Stimulated activated CD8-positive, alpha-beta memory T cell treated with anti-CD3 and anti-CD28 coated beads, Interleukin-12 subunit alpha, Interleukin-12 subunit beta, amount 100 ng/mL, for 4 hours (primary cell): ENCODE measurements at regions not wholly inside any gene's neighbourhood (a gene's known extent, or its start where the extent isn't known, plus 50 kb on each side); places are given as distances from the start of the nearest gene placed in this dataset.

Experiments used
- DNase-seq: peaks from one replicate; pipeline ENCODE4 v3.0.0-alpha.2; 2020; ENCODE audit warnings: low read depth

DNA sequence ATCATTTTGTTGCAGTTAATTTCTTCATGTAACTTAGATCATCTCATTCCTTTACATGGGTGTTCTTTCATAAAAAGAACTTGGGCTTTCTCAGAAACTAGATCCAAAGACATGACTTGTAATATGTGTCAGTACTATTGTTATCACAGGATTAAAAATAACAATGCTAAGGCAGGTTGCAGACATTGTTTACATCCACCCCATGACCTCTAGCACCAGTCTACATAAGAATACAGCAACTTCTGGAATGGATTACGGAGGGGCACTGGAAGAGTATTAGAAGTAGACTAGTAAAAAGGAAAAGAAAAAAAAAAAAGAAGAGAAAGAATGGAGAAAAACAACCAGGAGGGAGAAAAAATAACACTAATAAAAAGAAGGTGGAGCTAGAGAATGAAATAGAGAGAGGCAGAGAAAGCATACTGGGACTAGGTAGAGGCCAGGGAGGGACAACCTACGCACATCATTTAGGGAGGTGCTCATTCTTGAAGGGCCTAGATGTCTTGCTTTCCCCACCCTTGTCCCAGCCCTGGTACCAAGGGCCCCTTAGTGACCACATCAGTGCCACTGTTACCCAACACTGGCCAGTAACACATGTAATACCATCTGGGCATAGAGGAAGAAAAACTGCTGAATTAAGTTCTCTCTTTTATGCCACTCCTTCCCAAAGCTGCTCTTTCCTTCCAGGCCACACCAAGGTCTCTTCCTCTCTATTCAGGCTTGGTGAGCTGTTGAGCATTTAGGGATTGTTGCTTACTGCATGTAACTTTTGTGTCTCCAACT lies 70.6 kb upstream of the KLF7 start:
- DNase-seq: no peak

DNA sequence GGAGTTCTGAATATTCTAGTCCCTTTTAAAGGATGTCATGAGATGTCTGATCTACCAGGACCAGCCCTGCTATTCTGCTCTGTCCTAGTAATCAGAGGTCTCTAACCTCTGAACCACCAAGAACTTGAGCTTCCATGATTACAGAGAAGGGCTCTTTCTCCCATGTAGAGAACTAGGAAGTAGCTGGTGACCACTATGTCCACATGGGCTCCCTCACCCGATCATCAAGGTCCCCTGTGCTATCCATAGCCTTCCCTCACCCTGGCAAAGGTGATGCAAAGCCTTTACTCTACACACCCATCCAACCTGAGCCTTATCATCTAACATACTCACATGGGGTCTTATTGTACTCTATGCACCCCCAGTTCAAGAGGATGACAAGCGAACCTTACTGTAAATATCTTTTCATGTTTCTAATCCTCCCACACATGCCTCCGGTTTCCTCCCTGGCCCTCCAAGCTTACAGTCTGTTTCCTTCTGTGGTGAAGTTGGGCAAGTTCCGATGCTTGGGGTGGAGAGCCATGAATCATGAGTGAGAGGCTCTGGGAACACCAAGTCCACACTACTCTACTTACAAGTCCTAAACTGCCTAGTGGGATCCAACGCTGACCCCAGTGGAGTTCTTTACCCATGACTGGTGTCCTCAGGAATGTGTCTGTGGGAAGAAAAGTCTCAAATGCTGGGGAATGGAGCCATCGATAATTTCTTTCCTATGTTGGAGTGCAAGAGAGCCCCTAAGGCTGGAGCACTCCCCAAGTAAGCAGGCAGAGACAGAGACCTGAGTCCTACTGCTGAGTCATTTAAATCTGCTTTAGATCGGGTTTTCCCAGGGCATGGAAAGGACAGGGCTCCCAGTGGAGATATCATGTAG lies 73.3 kb upstream of the KLF7 start:
- no peak for DNase-seq

DNA sequence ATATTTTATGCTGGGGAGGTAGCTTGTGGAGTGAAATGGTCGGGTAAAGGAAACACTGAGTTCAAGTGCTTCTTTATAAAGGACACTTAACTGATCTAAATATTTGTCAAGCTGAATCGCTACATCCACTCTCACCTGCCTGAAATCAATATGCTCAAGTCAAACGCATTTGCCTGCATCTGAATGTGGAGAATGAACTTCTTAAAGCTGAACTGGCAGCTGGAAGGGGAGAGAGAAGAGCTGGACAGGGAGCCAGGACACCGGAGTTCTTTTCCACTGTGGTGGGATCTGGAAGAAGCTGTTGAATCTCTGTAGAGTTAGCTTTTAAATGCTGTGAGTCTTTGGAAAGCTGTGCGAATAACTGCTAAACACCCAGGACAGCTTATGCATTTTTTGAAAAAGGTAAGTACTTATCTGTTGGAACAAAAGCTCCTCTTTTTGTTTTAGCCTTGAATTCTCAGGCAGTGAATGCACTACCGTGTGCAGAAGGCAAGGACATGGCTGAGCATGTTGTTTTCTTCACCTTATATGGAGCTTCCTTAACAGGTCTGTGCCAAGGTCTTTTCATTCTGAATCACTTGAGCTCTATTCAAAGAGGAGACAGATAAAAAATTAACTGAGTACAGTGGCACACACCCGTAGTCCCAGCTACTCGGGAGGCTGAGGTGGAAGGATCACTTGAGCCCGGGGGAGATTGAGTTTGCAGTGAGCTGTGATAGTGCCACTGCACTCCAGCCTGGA lies 74.2 kb upstream of the KLF7 start:
- DNase-seq: no peak

DNA sequence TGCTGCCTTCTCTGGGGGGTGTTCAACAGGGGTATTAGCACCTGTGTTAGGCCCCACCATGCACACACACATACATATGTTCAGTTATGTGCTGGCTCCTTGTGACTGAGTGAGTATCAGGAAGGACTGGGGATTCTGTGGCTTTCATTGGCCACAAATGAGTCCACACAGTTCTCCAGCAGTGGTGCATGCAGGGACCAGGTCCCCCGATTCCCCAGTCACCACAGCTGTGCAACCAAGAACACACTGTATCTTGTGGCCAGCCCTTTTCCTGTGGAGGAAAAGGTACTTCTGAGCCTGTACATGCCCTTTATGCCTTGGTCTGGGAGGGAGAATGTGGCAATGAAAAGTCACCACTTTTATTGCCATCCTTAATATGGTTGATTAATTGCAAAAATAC lies 74.9 kb upstream of the KLF7 start:
- no peak for DNase-seq

DNA sequence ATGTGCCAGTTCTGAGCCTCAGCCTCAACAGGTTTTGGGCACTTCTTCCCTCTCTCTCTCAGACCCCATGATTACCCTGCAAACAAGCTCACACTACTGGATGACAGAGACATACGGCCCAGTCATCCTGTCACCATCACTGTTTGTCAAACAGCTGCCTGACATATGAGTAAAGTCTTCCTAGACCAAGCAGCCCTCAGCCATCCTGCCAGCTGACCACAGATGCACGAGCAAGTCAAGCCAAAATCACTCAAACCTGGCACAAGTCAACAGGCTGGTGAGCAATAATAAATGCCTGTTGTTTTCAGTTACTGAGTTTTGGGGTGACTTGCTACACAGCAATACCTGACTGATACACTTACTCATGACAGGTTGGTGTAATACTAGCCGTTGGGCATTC lies 75.5 kb upstream of the KLF7 start:
- DNase-seq: no peak

DNA sequence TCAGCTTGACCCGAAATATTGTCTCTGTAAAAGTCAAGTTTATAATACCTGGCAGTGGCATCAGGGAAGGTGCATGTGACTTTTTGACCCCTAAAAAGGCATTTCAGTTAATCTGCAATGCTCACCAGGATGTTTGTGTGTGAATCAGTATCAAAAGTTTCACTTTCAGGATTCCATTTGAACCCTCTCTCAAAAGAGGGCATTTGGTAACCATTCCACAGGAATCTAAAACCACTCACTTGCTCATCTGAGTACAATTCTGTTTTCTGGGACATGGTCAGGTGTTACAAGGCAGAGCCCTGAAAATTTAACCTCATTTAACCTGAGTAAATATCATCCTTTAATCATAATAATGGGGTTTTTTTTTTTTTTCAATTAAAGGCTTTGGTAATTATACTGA lies 77.9 kb upstream of the KLF7 start:
- DNase-seq: no peak

DNA sequence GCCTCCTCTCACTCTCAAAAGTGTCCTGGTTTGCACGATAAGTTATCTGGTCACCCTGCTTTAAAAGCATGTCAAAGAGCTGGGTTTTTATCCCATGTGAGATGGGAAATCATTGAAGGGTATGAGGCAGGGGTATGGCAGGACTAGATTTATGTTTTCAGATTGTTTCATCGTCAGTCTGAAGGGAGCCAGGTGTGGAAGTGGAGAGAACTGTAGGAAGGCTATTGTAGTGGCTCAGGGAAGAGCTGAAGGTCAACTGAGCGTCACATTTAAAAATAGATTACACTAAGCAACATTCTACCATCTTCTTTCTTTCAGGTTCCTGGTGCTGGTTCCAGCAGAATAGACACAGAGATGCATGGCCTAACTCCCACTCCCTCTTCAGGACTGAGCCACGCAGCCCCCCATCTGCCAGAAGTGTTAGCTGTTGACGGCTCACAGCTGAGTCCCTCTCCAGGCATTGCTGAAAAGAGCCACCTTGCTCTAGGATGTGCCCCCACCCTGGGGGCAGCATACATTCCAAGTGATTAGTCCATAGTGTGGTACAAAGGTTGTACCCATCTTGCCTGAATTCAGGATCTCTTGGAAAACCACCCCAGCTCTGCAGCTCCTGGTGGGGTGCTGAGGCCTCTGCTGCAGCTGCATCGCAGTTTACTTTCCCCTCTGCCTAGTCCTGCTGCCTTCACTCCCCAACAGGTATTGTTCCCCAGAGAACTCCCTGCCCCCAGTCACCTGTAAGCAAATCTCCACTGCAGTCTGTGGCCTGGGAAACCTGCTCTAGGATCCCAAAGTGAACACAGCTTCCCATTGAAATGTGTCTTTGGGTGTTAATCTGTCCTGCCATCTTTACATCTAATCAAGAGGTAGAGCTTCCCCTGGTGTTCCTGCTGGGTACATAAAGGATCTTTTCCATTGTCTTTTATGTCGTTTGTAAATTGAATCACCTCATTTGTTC lies 79.5 kb upstream of the KLF7 start:
- DNase-seq: no peak

DNA sequence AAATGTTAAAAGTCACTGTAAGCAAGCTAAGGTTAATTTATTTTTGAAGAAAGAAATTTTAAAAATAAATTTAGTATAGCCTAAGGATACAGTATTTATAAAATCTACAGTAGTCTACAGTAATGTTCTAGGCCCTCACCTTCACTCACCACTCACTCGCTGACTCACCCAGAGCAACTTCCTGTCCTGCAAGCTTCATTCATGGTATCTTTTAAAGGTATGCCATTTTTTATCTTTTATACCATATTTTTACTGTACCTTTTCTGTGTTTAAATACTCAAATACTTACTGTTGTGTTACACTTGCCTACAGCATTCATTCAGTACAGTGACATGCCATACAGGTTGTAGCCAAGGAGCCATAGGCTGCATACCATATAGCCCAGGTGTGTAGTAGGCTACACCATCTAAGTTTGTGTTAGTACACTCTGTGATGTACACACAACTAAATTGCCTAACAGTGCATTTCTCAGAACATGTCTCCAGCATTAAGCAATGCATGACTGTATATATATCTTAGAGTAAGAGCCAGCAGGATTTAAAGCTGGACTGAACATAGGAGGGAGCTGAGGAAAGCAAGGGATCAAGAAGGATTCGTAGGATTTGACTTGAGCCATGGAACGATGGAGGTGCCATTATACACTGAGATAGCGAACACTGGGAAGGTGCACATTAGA lies 83.1 kb upstream of the KLF7 start:
- DNase-seq: no peak

DNA sequence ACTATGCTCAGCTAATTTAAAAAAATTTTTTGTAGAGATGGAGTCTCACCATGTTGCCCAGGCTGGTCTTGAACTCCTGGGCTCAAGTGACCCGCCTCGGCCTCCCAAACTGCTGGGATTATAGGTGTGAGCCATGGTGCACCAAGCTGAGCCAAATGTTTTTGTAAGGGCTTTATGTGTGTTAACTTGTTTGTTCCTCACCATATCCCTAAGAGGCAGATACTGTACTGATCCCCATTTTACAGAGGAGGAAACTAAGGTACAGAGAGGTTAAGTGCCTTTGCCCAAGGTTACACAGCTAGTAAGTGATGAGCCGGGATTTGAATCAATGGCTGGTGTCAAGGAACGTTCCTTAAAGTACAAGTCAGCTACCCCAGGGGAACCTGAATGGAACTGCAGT lies 85.3 kb upstream of the KLF7 start:
- no peak for DNase-seq

DNA sequence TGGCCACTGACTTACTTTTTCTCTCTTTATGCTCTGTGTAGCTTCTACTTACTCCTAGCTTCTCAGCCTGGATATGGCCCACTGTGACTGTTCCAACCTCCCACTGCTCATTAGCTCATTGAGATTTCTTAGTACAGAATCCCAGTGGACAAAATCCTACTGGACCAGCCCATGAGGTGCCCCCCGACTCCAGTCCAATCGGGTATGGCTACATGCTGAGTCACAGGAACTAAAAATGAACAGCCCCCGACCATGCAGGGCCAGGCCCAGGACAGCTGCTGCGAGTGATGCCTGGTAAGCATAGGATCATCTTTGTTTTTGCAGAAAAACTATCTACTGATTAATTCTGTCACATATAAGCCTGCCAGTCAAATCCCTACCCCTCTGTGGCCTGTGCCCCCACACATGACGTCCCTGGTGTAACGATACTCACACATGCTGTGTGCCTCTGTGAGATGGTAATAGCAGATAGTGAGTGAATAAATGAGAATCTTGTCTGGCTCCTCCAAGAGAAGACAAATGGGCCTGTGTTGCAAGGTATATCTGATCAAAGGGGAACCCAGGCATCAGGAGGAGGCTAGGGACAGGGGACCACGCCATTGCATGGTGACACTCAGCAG lies 85.9 kb upstream of the KLF7 start:
- DNase-seq: no peak

DNA sequence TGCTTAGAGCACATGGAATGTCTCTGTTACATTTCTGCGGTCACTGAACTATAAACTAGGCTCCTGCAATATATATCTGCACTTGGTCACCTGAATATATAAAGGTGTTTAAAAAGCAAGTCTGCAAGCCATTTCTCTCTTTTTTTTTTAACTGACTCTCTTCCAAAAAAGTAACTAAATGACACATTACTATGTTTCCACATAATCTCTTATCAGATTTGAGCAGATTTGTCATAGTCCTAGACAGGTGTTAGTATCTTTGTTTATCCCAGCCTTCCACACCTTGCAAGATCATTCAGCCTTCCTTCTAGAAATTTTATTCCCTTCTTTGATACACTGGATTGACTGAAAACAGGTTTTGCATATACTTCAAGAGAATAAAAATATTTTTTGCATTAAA lies 86.7 kb upstream of the KLF7 start:
- DNase-seq: no peak

DNA sequence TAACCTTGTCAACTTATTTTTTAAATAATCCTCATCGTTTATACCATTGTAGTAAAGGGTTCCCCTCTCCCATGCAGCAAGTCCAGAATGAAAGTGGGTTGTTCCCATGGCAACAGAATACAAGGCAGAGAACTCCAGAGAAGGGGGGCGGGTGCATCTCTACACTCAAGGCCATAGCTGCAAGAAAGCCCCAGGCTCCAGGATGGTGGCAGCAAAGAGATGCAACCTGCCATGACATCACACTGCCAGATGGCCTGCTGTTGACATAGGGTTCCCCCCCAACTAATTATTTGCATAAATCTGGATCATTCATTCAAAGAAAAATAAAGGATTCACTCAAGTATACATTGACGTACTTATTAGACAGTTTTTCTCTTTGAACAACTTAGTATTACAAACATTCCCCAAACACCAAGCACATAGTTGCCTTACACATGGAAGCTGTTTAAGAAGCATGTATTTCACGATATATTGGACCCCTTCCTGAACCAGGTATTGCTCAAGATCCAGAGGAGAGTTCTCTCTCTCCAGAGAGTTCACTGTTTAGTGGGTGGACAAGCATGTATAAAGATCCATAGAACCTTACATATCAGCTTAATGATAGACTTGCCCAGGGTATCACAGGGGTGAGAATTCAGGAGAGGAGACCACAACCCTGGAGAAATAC lies 87.4 kb upstream of the KLF7 start:
- no peak for DNase-seq

DNA sequence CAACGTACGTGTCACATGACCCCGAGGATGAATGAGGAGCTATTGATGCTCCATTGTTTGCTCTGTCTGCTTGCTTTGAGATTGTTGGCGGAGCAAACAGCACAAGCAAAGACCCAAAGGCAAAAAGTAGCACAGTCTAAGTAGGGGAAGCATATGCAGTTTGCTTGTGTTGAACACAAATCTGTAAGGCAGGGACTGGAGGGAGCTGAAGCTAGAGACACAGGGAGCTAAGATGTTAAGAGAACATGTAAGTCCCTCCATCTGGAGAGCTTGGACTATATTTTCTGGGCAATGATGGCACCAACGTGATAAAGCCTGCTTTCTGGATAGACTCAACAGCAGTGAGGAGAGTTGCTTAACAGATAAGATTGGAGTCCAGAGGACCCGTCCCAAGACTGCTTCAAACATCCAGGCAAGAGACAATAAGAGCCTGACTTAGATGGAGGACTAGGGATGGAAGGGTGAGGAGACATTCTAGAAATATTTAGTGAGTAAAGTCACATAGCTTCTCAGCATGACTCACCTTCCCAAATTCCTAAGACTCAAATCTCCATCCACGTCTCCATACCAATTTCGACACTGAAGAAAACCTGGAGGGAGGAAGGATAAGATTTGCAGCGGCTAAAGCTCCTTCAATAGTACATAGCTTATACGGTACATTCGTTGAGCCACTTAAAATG lies 88.1 kb upstream of the KLF7 start:
- DNase-seq: no peak

DNA sequence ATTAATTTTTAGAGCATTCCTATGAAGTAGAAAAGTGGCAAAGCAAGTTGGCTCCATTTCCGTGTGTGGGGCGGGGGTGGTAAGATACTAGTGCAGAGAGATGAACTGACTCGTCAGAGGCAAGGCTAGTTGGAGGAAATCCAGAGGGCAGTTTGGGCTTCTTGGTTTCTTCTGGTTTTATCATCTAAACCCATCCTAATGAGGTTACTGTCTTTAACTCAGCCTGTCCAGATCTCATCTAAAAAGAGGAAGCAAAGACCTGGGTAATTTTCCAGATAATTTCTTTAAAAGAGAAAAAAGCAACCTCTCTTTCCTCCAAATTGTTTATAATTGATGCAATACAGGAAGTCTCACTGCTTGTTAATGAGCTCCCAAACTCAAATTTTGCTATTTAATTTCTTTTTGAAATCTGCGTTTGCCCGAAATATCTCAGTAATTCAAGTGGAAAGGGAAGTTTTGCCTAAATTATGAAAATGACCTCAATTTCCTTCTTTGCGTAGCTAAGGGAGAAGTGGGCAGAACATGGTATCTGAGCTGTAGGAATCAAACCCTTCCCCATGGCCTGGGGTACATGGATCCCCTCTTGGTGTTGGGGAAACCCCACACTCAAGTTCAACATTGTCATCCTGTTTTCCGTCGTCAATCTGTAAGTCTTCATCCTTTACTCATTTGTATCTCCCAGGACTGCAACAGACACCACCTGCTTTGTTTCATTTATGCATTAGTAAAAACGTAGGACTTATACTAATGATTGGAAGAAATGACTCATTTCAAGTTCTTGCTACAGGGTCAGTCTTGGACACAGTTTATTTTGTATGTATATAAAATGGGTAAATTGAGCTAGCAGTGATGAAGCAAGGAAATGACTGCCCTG lies 89.1 kb upstream of the KLF7 start:
- no peak for DNase-seq

DNA sequence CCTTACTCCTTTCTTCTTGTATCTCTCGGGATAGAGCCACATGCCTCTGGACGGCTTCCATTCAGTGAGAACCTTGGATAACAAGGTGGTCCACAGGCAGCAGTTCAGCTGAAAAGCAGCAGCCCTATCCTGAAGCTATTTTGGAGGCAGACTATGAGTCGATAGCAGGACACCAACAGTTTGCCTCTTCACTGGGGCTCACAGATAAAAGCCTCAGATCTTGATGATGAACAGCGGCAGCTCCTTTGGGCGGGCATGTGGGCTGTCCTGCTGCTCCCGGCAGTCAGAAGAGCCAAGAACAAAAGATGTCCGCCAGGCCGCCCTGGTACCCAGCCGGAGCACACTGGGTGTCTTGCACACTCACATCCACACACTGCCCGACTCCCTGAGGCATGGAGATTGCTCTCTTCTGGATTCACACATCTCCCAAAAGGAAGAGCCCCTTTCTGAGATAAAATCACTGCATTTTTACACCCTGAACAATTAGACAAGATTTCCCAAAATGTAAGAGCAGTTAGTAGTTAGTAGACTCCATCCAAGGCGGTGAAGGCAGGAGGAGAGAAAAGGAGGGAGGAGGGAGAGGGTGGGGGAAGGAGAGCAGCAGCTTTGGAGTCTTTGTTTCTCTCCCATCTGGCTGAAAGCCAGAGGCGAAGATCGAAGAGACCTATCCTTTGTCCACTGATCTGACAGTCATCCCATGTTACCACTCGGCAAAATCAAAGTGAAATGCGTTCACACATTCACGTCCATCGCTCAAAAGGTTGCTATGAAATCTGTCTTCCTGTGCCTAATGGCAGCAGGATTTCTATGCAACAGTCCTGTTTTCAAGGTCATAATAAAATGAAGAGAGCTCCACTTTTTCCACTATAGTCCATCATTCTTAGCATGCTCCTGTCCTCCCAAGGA lies 90.1 kb upstream of the KLF7 start:
- DNase-seq: no peak

DNA sequence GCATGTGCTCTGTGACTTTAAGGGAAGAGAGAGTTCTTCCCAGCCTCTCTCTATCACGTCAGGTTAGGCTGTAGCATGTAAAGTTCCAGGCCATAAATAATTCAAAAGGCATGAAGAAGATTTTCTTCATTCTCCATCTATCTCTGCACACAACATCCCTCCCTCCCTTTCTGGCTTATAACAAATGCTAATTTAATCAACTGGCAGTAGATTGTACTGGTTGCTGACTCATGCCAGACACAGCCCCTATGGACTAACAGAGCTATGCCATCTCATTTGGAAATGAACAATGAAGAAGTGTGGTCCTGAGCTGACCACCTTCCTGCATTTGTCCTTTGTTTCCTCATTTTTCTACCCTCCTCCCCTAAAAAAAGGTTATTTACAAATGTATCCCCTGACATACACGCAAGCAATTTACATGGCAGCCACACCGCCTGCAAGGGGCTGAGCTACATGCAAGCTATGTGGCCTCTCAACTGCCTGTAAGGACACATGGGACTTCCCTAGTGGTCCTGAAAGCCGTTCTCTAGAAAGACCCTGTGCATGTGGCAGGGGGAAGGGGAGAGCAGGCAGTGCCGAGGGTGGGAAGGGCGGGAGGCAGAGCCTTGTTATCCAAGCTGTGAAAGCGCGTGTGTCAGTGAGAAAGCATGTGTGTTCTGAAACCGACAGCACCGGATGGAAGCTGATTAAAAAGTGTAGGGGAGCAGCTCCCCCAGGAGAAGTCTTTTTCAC lies 90.9 kb upstream of the KLF7 start:
- no peak for DNase-seq
